ENCODE measurements at regions not wholly inside any gene's neighbourhood (a gene's known extent, or its start where the extent isn't known, plus 50 kb on each side); places are given as distances from the start of the nearest gene placed in this dataset.

GRCh38 chr12:127161466-127161865 lies 1105.5 kb upstream of the TMEM132C start:
- Histone ChIP-seq H3K4me3 (ENCODE audit: low read depth, low read length, poor library complexity, severe bottlenecking) (no peak overlapping the region), H3K4me1 (ENCODE audit: insufficient read depth, low read length, poor library complexity, severe bottlenecking) (no peaks in the 10 kb centered on the region), H4K20me1 (ENCODE audit: insufficient read depth, low read length) (no peaks in the 10 kb centered on the region), H3K9me2 (ENCODE audit: insufficient read depth, low read length) (no peaks in the 10 kb centered on the region), H3K79me2 (ENCODE audit: insufficient read depth, low read depth, low read length) (no peaks in the 10 kb centered on the region), H3K4me2 (ENCODE audit: low read length) (no peak overlapping the region), H3K36me3 (ENCODE audit: insufficient read depth, low read length) (no peaks in the 10 kb centered on the region), H3K27ac (ENCODE audit: low read depth, low read length, poor library complexity, severe bottlenecking) (no peak overlapping the region), H3K9me3 (ENCODE audit: low read length) (no peaks in the 10 kb centered on the region), H2AFZ (ENCODE audit: low read length) (no peak overlapping the region)
- no TSS peak for BruUV-seq (replicated peaks)
- POLR2A ChIA-PET, result no interaction called here
- CTCF ChIA-PET (ENCODE audit: unreplicated experiment), result no interaction called here
- intact Hi-C loops (cut with micrococcal nuclease; ENCODE audit: unreplicated experiment), result no loop called here
- no peak for DNase-seq (ENCODE audit: low spot score)
- TF ChIP-seq, protein P1, sequence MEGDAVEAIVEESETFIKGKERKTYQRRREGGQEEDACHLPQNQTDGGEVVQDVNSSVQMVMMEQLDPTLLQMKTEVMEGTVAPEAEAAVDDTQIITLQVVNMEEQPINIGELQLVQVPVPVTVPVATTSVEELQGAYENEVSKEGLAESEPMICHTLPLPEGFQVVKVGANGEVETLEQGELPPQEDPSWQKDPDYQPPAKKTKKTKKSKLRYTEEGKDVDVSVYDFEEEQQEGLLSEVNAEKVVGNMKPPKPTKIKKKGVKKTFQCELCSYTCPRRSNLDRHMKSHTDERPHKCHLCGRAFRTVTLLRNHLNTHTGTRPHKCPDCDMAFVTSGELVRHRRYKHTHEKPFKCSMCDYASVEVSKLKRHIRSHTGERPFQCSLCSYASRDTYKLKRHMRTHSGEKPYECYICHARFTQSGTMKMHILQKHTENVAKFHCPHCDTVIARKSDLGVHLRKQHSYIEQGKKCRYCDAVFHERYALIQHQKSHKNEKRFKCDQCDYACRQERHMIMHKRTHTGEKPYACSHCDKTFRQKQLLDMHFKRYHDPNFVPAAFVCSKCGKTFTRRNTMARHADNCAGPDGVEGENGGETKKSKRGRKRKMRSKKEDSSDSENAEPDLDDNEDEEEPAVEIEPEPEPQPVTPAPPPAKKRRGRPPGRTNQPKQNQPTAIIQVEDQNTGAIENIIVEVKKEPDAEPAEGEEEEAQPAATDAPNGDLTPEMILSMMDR (conservative IDR thresholded peaks at IDR 0.05; ENCODE audit: low read length), result no peak
- TF ChIP-seq EZH2phosphoT487 (IDR thresholded peaks at IDR 0.05; ENCODE audit: borderline replicate concordance, low read depth, low read length), result no peak

DNA sequence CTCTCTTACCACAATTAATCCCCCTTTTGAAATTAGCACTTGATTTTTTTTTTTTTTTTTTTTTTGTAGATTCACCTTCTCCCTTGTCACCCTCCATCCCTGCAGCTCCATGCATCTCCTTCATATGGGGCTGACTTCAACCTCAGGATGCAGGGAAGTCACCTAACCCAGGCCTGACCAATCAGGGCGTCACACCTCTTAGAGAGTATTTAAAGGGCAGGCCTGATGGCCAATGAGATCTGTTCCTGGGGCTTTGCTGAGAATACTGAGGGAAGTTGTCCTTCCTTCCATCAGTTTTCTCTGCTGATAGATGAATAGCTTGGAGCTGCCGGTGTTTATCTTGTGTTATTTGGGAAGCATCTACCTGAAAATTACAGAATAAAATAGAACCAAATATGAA lies 1104.7 kb upstream of the TMEM132C start:
- ChIA-PET CTCF (ENCODE audit: unreplicated experiment) (no interaction called here), POLR2A (interaction anchor here (0.6 kb wide), 1 partner anchor 49 kb away, joined by 4 read pairs; no protein-coding TSS in a partner anchor)
- H3K4me3 ChIP-seq (ENCODE audit: low read depth, low read length, poor library complexity, severe bottlenecking), result no peak overlapping the region
- TF ChIP-seq EZH2phosphoT487 (IDR thresholded peaks at IDR 0.05; ENCODE audit: borderline replicate concordance, low read depth, low read length), result no peak
- TF ChIP-seq, protein P1 (conservative IDR thresholded peaks at IDR 0.05; ENCODE audit: low read length), result no peak
- H2AFZ ChIP-seq (ENCODE audit: low read length), result no peak overlapping the region
- no peak overlapping the region for H3K27ac ChIP-seq (ENCODE audit: low read depth, low read length, poor library complexity, severe bottlenecking)
- DNase-seq (ENCODE audit: low spot score), result no peak
- H3K9me3 ChIP-seq (ENCODE audit: low read length), result no peaks in the 10 kb centered on the region
- no TSS peak for BruUV-seq (replicated peaks)
- H4K20me1 ChIP-seq (ENCODE audit: insufficient read depth, low read length), result no peaks in the 10 kb centered on the region
- no peak overlapping the region for H3K4me2 ChIP-seq (ENCODE audit: low read length)
- H3K79me2 ChIP-seq (ENCODE audit: insufficient read depth, low read depth, low read length), result no peaks in the 10 kb centered on the region
- H3K4me1 ChIP-seq (ENCODE audit: insufficient read depth, low read length, poor library complexity, severe bottlenecking), result no peaks in the 10 kb centered on the region
- intact Hi-C loops (cut with micrococcal nuclease; ENCODE audit: unreplicated experiment), result no loop called here
- H3K36me3 ChIP-seq (ENCODE audit: insufficient read depth, low read length), result no peaks in the 10 kb centered on the region
- no peaks in the 10 kb centered on the region for H3K9me2 ChIP-seq (ENCODE audit: insufficient read depth, low read length)

GRCh38 chr12:127162902-127163301 lies 1104.1 kb upstream of the TMEM132C start:
- intact Hi-C loops (cut with micrococcal nuclease; ENCODE audit: unreplicated experiment), result no loop called here
- BruUV-seq (replicated peaks), result no TSS peak
- CTCF ChIA-PET (ENCODE audit: unreplicated experiment), result no interaction called here
- Histone ChIP-seq H3K4me2 (ENCODE audit: low read length) (no peak overlapping the region), H4K20me1 (ENCODE audit: insufficient read depth, low read length) (no peaks in the 10 kb centered on the region), H3K36me3 (ENCODE audit: insufficient read depth, low read length) (no peaks in the 10 kb centered on the region), H3K27ac (ENCODE audit: low read depth, low read length, poor library complexity, severe bottlenecking) (no peak overlapping the region), H3K79me2 (ENCODE audit: insufficient read depth, low read depth, low read length) (no peaks in the 10 kb centered on the region), H3K4me1 (ENCODE audit: insufficient read depth, low read length, poor library complexity, severe bottlenecking) (no peaks in the 10 kb centered on the region), H3K4me3 (ENCODE audit: low read depth, low read length, poor library complexity, severe bottlenecking) (no peak overlapping the region), H3K9me2 (ENCODE audit: insufficient read depth, low read length) (no peaks in the 10 kb centered on the region), H2AFZ (ENCODE audit: low read length) (no peak overlapping the region), H3K9me3 (ENCODE audit: low read length) (no peaks in the 10 kb centered on the region)
- POLR2A ChIA-PET, result interaction anchor here (0.6 kb wide), 1 partner anchor 49 kb away, joined by 4 read pairs; no protein-coding TSS in a partner anchor
- no peak for TF ChIP-seq EZH2phosphoT487 (IDR thresholded peaks at IDR 0.05; ENCODE audit: borderline replicate concordance, low read depth, low read length)
- TF ChIP-seq, protein P1 (conservative IDR thresholded peaks at IDR 0.05; ENCODE audit: low read length), result no peak
- DNase-seq (ENCODE audit: low spot score), result no peak
